ENCODE measurements at regions not wholly inside any gene's neighbourhood (a gene's known extent, or its start where the extent isn't known, plus 50 kb on each side); places are given as distances from the start of the nearest gene placed in this dataset.

DNA sequence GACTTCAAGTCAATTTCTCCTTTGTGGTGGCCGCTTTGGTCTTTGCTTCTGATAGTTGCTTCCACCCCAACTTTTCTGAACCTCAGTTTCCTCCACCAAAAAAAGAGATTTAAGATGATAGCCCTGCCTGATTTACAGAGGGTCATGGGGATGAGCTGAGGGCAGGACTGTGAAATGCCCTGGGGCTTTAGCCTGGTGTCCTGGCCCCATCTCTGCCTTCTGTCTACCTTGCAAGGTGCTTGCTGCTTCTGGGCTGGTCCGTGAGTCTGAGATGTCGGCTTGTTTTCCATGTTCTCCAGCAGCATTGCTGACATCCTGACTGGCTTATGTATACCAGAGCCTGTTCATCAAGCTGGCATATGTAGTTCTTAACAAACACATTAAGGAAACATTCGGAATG lies 191.9 kb upstream of the MPHOSPH6 start:
- Mint-ChIP-seq H3K27ac (ENCODE audit: unreplicated experiment) (no peak overlapping the region), H3K4me3 (ENCODE audit: unreplicated experiment) (no peak overlapping the region), H3K4me1 (ENCODE audit: unreplicated experiment) (no peaks in the 10 kb centered on the region), H3K36me3 (ENCODE audit: unreplicated experiment) (no peaks in the 10 kb centered on the region), H3K9me3 (ENCODE audit: unreplicated experiment) (no peaks in the 10 kb centered on the region), H3K27me3 (ENCODE audit: unreplicated experiment) (peaks cover 10% of the 10 kb centered on the region)
- TF ChIP-seq CTCF (IDR thresholded peaks at IDR 0.05), result no peak
- DNase-seq (ENCODE audit: extremely low spot score, unreplicated experiment), result peak; percentile 53

DNA sequence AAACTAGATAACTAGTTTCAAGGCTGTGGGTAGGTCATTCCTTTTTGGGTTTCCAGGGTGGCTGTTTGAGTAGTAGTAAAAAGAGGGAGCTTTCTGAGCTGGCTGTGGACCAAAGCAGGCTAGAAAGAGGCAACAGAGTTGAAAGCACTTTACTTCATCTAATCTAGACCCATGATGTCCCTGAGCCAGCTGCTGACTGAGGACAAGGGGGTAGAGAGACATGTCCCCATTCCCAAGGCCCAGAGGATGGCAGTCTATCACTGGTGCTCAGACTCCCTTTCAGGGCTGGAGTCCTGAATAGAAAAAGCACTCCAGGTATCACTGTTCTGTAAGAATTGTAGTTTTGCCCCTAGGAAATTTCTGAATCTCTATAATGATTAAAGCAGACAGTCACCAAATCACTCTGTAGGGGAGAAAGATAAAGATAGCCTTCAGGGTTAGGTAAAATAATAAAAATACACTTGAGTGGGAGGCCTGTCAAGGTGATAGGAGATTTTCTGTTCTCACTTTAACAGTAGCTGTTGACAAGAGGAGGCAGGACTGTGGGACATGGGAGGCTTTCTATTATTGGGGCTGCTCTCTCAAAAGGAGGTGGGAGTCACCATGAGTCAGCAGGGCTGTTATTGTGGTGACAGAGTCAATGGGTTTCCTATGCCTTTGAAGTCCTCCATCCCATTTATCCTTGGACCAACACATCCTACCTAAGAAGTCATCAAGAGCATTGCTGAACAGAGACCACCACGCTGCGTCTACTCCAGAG lies 190.2 kb upstream of the MPHOSPH6 start:
- no peaks in the 10 kb centered on the region for H3K36me3 Mint-ChIP-seq (ENCODE audit: unreplicated experiment)
- TF ChIP-seq CTCF (IDR thresholded peaks at IDR 0.05), result no peak
- peaks cover 15% of the 10 kb centered on the region for H3K27me3 Mint-ChIP-seq (ENCODE audit: unreplicated experiment)
- no peaks in the 10 kb centered on the region for H3K9me3 Mint-ChIP-seq (ENCODE audit: unreplicated experiment)
- no peak overlapping the region for H3K4me3 Mint-ChIP-seq (ENCODE audit: unreplicated experiment)
- no peak overlapping the region for H3K27ac Mint-ChIP-seq (ENCODE audit: unreplicated experiment)
- peak; percentile 27 for DNase-seq (ENCODE audit: extremely low spot score, unreplicated experiment)
- no peaks in the 10 kb centered on the region for H3K4me1 Mint-ChIP-seq (ENCODE audit: unreplicated experiment)

DNA sequence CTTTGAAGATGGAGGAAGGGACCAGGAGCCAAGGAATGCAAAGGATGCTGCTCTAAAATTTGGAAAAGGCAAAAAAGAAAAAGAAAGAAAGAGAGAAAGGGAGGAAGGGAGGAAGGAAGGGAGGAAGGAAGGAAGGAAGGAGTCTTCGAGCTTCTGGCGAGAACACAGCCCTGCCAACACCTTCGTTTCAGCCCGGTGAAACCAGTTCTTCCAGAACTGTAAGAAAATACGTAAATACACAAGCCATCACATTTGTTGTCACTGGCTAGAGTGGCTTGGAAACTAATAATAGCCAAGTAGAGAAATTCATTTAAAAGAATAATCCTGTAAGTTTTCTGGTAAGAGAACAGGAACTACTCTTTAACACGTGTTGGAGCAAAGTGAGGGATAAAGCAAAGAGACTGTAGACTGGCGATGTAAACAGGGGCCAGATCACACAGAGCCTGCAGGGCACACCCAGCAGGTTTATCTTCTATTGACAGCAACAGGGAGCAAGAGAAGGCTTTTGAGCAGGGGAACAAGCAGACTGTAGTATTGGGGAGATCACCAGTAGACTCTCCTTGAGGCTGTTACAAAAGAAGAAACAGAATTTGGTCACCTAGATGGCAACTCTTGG lies 188.7 kb upstream of the MPHOSPH6 start:
- H3K27ac Mint-ChIP-seq (ENCODE audit: unreplicated experiment), result no peak overlapping the region

GRCh38 chr16:82358161-82358560 lies 188.1 kb upstream of the MPHOSPH6 start:
- Mint-ChIP-seq H3K4me1 (ENCODE audit: unreplicated experiment) (no peaks in the 10 kb centered on the region), H3K4me3 (ENCODE audit: unreplicated experiment) (no peak overlapping the region), H3K27ac (ENCODE audit: unreplicated experiment) (no peak overlapping the region), H3K36me3 (ENCODE audit: unreplicated experiment) (no peaks in the 10 kb centered on the region), H3K9me3 (ENCODE audit: unreplicated experiment) (no peaks in the 10 kb centered on the region), H3K27me3 (ENCODE audit: unreplicated experiment) (peaks cover 20% of the 10 kb centered on the region)
- TF ChIP-seq CTCF (IDR thresholded peaks at IDR 0.05), result no peak
- no peak for DNase-seq (ENCODE audit: extremely low spot score, unreplicated experiment)

More for the DNA sequence above, 188.7 kb upstream of the MPHOSPH6 start:
- H3K27me3 Mint-ChIP-seq (ENCODE audit: unreplicated experiment), result peaks cover 19% of the 10 kb centered on the region
- H3K36me3 Mint-ChIP-seq (ENCODE audit: unreplicated experiment), result no peaks in the 10 kb centered on the region
- no peaks in the 10 kb centered on the region for H3K9me3 Mint-ChIP-seq (ENCODE audit: unreplicated experiment)
- DNase-seq (ENCODE audit: extremely low spot score, unreplicated experiment), result no peak
- no peak overlapping the region for H3K4me3 Mint-ChIP-seq (ENCODE audit: unreplicated experiment)
- no peaks in the 10 kb centered on the region for H3K4me1 Mint-ChIP-seq (ENCODE audit: unreplicated experiment)
- no peak for TF ChIP-seq CTCF (IDR thresholded peaks at IDR 0.05)

DNA sequence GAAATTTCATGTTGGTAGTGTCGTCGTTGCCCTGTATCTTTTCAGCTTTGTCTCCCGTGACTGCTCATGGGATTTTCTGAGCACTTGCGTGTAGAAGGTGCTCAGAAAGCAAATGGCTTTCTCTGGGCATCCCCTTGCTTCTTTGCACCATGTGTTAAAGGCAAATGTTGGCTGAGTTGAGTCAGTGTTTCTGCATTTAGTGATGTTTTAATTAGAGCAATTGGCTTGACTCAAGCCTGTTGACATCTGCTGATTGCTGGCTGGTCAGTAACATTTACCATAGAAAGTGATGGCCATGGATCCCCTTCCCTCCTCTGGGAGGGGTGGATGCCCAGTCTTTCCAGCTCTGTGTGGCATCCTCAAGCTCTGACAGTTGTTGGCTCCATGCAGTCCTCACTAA lies 187.2 kb upstream of the MPHOSPH6 start:
- no peak for TF ChIP-seq CTCF (IDR thresholded peaks at IDR 0.05)
- Mint-ChIP-seq H3K36me3 (ENCODE audit: unreplicated experiment) (no peaks in the 10 kb centered on the region), H3K4me3 (ENCODE audit: unreplicated experiment) (no peak overlapping the region), H3K4me1 (ENCODE audit: unreplicated experiment) (no peaks in the 10 kb centered on the region), H3K9me3 (ENCODE audit: unreplicated experiment) (no peaks in the 10 kb centered on the region), H3K27ac (ENCODE audit: unreplicated experiment) (no peak overlapping the region), H3K27me3 (ENCODE audit: unreplicated experiment) (peaks cover 17% of the 10 kb centered on the region)
- peak; percentile 42 for DNase-seq (ENCODE audit: extremely low spot score, unreplicated experiment)

All from osteocyte (in vitro differentiated cells).